Limb (tissue), 2 donors: ENCODE measurements at regions not wholly inside any gene's neighbourhood (a gene's known extent, or its start where the extent isn't known, plus 50 kb on each side); places are given as distances from the start of the nearest gene placed in this dataset.

Experiments
- DNase-seq, 2 donors: peaks; one replicate each; pipeline ENCODE4 v3.0.0-alpha.2; 2016; ENCODE audit errors: extremely low spot score in 2 of 2

- no peak for DNase-seq
Measured at GRCh38 chr13:105338006-105338405, 1197.5 kb downstream of the EFNB2 start.

- no peak for DNase-seq
Measured at GRCh38 chr13:105336706-105337576, 1198.5 kb downstream of the EFNB2 start.

- no peak for DNase-seq
Measured at GRCh38 chr13:105334211-105334610, 1201.3 kb downstream of the EFNB2 start.

- no peak for DNase-seq
Measured at GRCh38 chr13:105333416-105333815, 1202.0 kb downstream of the EFNB2 start.

- DNase-seq: no peak
Measured at GRCh38 chr13:105329359-105329758, 1206.1 kb downstream of the EFNB2 start.

GRCh38 chr13:105328212-105328611, 1207.2 kb downstream of the EFNB2 start:
- DNase-seq: no peak

- no peak for DNase-seq
Measured at GRCh38 chr13:105327581-105328126, 1207.8 kb downstream of the EFNB2 start.

GRCh38 chr13:105319875-105320274, 1215.6 kb downstream of the EFNB2 start:
- no peak for DNase-seq

- DNase-seq: no peak
Measured at GRCh38 chr13:105316731-105317130, 1218.7 kb downstream of the EFNB2 start.

GRCh38 chr13:105312906-105313305, 1222.6 kb downstream of the EFNB2 start:
- DNase-seq: no peak

- no peak for DNase-seq
Measured at GRCh38 chr13:105311094-105311493, 1224.4 kb downstream of the EFNB2 start.

GRCh38 chr13:105307776-105308175, 1227.7 kb downstream of the EFNB2 start:
- no peak for DNase-seq

- no peak for DNase-seq
Measured at GRCh38 chr13:105297839-105298238, 1237.6 kb downstream of the EFNB2 start.

- DNase-seq: no peak
Measured at GRCh38 chr13:105291987-105292386, 1243.5 kb downstream of the EFNB2 start.

GRCh38 chr13:105290596-105290995, 1244.9 kb downstream of the EFNB2 start:
- no peak for DNase-seq

GRCh38 chr13:105285526-105285925, 1249.9 kb downstream of the EFNB2 start:
- no peak for DNase-seq

- DNase-seq: peak in 1 of 2 donors; percentile 31
Measured at GRCh38 chr13:105282406-105283285, 1252.8 kb downstream of the EFNB2 start.

GRCh38 chr13:105278943-105279381, 1256.5 kb downstream of the EFNB2 start:
- DNase-seq: no peak

GRCh38 chr13:105276571-105276970, 1258.9 kb downstream of the EFNB2 start:
- no peak for DNase-seq

- DNase-seq: no peak
Measured at GRCh38 chr13:105273665-105274222, 1261.7 kb downstream of the EFNB2 start.
